HG03159 (cell line): ENCODE measurements at regions not wholly inside any gene's neighbourhood (a gene's known extent, or its start where the extent isn't known, plus 50 kb on each side); places are given as distances from the start of the nearest gene placed in this dataset.
"Not testable (repeated sequence)": the region's sequence is repeated elsewhere in the genome, so short reads cannot be mapped to it uniquely, and the experiment has no call there.

ENCODE experiments used
- ATAC-seq: cut with Tn5 transposase; IDR thresholded peaks from one replicate; pipeline ENCODE4 v1.9.1; 2021; ENCODE audit warnings: mild to moderate bottlenecking, moderate library complexity; ENCODE audit not compliant: unreplicated experiment

GRCh38 chr13:83731113-83731512, 151.2 kb downstream of the SLITRK1 start:
- ATAC-seq = no peak

- no peak for ATAC-seq
Measured at GRCh38 chr13:83730674-83731073, 151.6 kb downstream of the SLITRK1 start.

DNA sequence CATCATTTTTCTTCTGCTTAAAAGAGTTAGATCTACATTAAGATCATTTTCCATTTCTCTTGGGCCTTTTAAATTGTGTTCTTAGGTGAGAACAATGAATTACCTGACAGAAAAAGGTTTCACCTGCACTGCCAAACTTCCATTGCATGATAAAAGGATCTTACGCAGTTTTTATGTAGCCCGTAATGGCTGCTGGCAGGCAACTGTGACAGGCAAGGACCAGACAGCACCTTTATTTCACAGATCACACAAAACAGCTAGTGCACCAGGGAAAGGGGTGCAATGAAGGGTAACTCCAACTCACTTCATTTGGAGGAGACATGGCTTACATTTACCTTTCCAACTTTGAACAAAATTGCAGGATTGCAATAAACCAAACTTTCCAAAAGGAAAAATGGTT, 159.8 kb downstream of the SLITRK1 start:
- no peak for ATAC-seq

DNA sequence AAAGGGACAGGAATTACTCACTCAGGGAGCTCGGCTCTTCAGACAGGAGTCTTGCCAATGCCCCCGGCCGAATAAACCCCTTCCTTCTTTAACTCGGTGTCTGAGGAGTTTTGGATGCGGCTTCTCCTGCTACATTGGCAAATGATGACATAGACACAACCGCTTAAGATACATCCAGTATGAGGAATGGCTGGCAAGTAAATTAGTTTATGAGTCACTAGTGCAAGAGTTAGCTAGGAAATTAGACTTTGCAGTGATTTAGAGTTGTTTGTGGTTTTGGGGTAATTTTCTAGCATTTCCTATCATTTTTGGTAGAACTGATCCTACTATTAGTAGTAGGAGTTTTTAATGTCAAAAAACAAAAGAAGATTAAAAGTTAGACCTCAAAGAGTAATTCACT, 166.2 kb downstream of the SLITRK1 start:
- no peak for ATAC-seq

DNA sequence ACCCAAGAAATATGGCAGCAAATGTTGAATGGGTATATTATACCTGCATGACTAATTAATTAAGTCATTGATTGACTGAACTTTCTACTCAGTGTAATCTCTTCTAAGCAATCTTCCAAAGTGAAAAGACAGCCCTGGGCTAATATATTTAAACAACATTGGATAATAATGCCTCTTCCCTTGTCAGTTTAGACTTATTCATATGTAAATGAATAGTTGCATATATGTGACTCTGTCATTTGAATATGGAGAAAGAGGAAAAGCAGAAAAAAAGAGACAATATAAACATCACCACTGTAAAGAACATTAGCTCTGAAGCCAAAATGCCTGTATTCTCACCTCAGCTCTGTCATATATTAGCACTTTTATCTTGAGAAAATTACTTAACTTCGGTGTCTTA, 168.0 kb downstream of the SLITRK1 start:
- ATAC-seq = no peak

- no peak for ATAC-seq
Measured at GRCh38 chr13:83710133-83710515, 172.2 kb downstream of the SLITRK1 start.

DNA sequence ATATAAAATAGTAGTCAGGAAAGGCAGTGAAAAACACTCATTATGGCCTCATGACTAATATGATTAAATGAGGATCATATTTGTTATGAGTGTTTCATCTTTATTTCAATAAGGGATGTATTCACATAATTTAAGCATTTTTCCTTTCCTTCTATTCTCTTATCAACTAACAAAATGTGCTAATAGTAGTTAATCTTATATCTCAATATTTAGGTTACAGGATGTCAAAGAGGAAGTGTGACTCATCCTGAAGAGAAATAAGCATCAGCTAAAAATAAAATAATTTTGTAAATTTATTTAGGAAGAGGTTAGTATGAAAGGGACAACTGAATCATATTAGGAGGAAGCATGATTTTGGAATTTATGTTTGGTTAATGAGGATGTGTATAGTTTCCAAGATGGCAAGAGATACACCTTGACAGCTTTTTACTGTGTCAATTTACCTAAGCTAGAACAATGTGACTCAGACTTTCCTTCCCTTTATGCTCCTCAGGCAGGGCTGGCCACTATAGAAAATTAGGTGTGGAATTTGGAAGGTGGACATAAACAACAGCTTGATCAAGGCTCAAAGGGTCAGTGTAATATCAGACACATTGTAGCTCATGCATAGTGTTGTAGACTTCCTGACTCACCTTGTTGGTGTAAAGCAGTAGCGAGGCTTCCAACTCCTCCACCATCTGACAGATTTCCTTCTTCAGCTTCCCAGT, 172.7 kb downstream of the SLITRK1 start:
- ATAC-seq = no peak

GRCh38 chr13:83702021-83702420, 180.3 kb downstream of the SLITRK1 start:
- ATAC-seq = no peak

- no peak for ATAC-seq
Measured at GRCh38 chr13:83692800-83693199, 189.5 kb downstream of the SLITRK1 start.

GRCh38 chr13:83691966-83692365, 190.3 kb downstream of the SLITRK1 start:
- ATAC-seq = no peak

- ATAC-seq = no peak
Measured at GRCh38 chr13:83681547-83681946, 200.7 kb downstream of the SLITRK1 start.

DNA sequence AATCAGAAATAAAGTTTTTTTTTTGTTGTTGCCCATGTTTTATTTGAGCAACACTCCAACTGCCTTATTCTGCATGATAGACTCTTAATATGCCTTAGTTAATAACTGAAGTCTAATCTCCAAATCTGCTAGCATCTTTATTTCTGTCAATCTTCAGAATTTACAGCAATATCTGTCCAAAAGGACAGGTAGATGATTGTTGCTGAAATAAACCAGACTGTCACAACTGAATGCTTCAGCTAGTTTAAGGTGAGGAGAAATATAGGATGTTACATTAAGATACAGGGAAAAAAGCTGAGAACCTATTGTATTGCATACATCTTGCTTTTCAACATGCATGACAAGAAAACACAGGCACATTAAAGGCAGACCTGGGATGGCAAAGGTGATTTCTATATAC, 204.3 kb downstream of the SLITRK1 start:
- ATAC-seq = no peak

- no peak for ATAC-seq
Measured at GRCh38 chr13:83672612-83673011, 209.7 kb downstream of the SLITRK1 start.

GRCh38 chr13:83667606-83668005, 214.7 kb downstream of the SLITRK1 start:
- no peak for ATAC-seq

DNA sequence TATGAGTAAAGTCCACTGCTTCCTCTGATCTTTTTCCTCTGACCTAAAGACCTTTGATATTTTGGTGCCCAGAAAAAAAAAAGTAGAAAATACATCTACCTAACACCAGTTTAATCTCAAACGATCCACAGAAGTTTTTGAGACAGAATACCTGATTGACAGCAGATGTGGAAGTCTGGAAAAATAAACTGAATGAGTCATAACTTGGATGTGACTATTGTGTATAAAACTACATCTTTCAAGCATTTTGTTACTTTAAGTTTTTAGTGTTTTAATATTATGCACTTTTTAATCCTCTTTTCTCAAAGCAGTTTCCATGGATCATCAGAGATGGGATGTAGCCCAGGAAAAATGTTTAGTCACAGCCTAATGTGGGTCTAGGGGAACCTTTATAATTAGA, 216.1 kb downstream of the SLITRK1 start:
- ATAC-seq = no peak

GRCh38 chr13:83657281-83657680, 225.0 kb downstream of the SLITRK1 start:
- no peak for ATAC-seq

GRCh38 chr13:83642617-83643016, 239.7 kb downstream of the SLITRK1 start:
- not testable (repeated sequence) for ATAC-seq

DNA sequence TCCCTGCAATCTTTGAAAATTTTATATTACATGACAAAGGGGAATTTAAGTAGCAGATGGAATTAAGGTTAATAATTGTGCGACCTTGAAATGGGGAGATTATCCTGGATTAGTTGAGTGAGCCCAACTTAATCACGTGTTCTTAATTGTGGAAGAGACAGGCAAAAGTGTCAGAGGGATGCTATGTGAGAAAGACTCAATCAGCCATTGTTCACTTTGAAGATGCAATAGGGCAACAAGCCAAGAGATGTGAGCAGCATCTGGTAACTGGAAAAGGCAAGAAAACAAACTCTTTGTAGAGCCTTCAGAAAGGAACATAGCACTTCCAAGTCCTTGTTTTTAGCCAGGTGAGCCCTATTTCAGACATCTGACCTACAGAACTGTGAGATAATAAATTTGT, 247.7 kb downstream of the SLITRK1 start:
- no peak for ATAC-seq

GRCh38 chr13:83633746-83634145, 248.5 kb downstream of the SLITRK1 start:
- no peak for ATAC-seq

DNA sequence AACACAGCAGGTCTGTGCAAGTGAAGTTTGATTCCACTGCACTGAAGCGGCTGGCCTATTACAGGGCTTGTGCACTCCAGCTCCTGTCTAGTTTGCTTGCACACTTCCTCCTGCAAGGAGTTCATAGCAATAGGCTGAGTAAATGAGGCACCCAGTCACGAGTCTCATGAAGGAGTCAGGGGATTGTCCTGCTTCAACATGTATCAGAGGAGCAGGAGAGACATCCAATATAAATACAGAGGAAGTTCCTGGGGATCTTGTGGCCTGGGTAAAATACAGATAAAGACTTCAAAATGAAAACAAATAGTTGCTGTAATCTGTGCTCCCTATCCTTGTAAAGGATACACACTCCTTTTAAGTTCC, 259.9 kb downstream of the SLITRK1 start:
- ATAC-seq = no peak

- no peak for ATAC-seq
Measured at GRCh38 chr13:83621765-83622421, 260.4 kb downstream of the SLITRK1 start.

DNA sequence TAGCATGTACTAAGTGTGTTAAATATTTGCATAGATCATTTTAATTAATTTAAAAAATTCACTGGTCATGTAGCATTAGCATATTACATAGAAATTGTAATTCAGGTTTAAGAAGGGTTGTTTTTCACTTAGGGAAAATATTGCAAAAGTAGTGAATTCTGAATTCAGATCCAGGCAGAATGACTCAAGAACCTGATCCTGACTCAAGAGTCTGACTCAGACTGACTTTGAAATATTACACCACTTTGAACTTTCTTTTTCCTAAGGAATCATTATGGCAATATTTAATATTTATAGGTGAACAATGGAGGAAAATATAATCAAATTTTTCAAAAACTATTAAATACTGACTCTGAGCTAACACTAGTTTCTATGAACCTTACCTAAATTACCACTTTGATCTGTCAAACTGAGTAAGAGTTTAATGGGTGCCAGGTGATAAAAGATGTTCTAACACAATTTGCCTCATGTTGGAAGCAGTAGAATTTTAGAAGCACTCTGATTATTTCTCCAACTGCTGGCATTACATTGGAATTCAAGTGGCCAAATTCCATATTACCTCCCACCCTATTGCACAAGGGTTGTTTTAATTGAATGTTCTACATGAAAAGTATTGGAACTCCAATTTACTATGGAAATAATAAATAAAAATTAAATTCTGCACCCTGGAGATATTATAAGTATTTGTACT, 261.6 kb downstream of the SLITRK1 start:
- ATAC-seq = no peak
